HG03159 (cell line): ENCODE measurements at regions not wholly inside any gene's neighbourhood (a gene's known extent, or its start where the extent isn't known, plus 50 kb on each side); places are given as distances from the start of the nearest gene placed in this dataset.
"Not testable (repeated sequence)": the region's sequence is repeated elsewhere in the genome, so short reads cannot be mapped to it uniquely, and the experiment has no call there.

ENCODE experiments used
- ATAC-seq: cut with Tn5 transposase; IDR thresholded peaks from one replicate; pipeline ENCODE4 v1.9.1; 2021; ENCODE audit warnings: mild to moderate bottlenecking, moderate library complexity; ENCODE audit not compliant: unreplicated experiment

DNA sequence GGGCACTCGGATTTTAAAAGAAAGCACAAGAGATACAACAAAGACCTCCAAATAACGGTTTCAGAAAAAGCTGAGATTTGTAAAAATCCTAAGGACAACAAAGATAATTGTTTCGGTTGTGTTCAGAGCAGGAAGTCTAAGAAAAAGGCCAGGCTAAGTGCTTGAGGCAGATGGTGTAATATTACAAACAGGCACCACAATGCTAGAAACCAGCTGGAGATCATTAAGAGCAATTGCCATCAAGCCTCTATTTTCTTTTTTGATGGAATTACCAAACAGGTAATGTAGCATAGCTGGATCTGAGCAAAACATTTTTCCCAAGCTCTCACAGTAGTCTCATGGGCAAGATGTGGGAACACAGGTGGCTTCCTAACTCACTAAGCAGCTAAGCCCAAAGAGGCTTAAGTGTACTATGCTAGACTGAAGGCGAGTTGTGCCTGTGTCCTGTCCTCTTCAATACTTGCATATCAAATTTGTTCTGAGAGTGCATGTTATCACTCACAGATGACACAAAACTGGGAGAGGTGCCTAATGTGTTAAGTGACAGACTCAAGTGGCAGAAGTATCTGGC, 161.6 kb downstream of the GLUL start:
- ATAC-seq: no peak

- no peak for ATAC-seq
Observed at GRCh38 chr1:182229451-182229850, 162.1 kb downstream of the GLUL start.

GRCh38 chr1:182227864-182228547, 163.6 kb downstream of the GLUL start:
- no peak for ATAC-seq

DNA sequence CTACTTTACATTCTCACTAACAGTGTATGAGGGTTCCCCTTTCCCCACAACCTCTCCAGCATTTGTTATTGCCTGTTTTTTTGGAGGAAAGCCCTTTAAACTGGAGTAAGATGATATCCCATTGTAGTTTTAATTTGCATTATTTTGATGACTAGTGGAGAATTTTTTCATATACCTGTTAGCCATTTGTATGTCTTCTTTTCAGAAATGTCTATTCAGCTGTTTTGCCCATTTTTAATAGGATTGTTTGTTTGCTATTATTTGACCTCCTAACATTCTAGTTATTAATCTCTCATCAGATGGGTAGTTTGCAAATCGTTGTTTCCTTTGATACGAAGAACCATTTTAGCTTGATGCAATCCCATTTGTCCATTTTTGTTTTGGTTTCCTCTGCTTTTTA, 165.0 kb downstream of the GLUL start:
- no peak for ATAC-seq

- ATAC-seq: not testable (repeated sequence)
Observed at GRCh38 chr1:182225755-182226154, 164.2 kb upstream of the ZNF648 start.

DNA sequence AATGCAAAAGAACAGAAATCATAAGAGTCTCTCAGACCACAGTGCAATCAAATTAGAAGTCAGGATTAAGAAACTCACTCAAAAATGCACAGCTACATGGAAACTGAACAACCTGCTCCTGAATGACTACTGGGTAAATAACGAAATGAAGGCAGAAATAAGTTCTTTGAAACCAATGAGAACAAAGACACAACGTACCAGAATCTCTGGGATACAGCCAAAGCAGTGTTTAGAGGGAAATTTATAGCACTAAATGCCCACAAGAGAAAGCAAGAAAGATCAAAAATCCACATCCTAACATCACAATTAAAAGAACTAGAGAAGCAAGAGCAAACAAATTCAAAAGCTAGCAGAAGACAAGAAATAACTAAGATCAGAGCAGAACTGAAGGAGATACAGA, 160.5 kb upstream of the ZNF648 start:
- ATAC-seq: not testable (repeated sequence)

DNA sequence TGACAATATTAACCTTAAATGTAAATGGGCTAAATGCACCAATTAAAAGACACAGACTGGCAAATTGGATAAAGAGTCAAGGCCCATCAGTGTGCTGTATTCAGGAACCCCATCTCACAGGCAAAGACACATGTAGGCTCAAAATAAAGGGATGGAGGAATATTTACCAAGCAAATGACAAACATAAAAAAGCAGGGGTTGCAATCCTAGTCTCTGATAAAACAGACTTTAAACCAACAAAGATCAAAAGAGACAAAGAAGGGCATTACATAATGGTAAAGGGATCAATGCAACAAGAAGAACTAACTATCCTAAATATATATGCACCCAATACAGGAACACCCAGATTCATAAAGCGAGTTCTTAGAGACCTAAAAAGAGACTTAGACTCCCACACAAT, 159.9 kb upstream of the ZNF648 start:
- not testable (repeated sequence) for ATAC-seq

DNA sequence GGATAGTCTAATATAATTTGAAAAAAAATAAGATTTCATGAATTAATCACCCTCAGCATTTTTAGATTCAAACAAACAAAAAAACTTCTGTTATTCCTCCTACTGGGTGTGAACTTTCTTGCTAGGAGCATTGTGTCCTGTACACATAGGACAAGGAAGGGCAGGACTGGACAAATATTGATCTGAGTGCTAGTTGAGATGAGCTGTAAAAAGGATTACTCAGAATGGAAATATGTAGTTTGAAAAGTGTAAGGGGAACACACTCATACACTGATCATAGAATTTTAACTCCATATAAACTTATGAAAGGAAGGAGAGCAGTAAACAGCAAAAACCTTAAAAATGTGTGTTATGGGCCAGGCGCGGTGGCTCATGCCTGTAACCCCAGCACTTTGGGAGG, 156.5 kb upstream of the ZNF648 start:
- ATAC-seq: no peak

DNA sequence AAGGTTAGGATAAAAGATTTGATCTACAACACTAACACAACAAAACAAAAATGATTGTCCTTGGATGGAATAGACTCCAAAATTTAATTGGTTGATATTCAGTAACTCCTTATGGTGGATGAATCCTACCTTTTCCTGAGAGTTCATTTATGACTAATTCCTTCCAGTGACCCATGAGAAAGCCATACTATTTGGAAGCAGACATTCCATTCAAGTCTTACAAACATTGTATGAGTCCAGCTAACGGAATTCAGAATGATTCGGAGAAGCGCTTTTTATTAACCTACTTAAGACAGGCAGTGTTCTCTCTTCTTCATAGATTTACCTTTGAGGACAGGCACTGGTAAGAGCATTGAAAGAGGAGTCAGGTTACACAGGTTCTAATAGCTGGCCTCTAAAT, 155.6 kb upstream of the ZNF648 start:
- no peak for ATAC-seq

GRCh38 chr1:182215764-182216163, 154.3 kb upstream of the ZNF648 start:
- no peak for ATAC-seq

DNA sequence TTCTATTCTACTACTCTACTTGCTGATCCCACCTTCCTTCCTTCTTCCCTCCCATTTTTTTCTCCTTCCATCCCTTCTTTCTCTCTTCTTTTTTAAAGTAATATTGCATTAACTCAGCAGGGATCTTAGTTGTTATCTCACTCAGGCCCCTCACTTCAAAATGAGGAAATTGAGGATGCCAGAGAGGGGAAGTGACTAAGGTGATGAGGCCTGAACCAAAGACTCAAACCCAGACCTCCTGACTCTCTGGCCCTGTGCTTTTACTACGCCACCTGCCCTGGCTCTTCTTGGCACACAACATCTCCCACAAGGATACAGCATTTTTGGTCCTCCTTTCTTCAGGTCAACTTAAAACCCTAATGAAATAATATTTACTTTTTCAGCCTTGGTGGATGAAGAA, 151.7 kb upstream of the ZNF648 start:
- no peak for ATAC-seq

DNA sequence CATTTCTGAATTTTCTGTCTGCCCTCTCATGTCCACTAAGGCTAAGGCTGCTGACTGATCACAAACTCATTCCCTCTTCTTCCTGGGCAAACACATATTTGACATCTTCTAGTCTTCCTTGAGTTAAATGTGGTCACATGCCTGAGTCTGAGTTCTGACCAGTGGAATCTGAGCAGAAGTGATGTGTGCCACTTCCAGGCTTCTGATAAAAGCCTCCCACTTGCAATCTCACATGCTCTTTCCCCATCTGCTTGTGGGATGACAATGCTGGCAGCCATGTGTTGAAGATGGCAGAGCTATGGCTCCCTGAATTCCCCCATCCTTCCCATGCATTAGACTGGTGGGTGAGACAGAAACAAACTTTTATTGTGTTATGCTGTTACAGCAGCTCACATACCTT, 149.9 kb upstream of the ZNF648 start:
- no peak for ATAC-seq

DNA sequence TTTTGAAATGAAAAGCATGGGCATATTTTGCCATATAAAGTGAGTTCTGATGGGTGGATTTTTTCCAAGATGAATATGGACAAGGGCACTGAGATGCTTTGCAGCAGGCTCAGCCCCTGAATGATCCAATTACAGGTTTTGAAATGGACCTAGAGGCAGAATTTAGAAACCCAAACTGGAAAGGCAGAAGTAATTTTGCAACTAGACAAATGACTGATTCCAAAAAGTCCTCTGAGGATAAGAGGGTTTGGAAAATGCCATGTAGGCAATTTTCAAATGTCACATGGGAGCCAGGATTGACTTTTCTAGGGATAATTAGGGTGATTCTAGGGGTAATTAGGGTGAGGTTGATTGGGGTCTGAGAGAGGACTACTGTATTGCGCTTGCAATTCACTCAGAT, 148.9 kb upstream of the ZNF648 start:
- no peak for ATAC-seq

DNA sequence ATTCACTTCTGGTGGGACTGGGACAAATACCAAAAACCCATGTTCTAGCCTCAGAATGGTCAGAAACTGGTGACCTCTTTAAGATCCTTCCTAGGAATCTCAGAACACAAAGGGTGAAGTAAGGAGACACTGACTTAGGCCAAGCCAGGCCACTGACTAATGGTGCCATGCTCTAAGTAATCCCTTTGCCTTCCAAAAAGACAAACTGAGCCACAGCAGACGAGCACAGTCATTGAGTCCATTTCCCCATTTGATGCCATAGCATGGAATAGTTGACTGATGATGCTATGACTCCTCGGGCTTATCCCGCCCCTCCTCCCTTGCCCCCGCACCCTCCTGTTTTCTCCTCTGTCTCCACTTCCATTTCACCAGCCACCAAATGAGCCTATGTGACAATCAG, 145.8 kb upstream of the ZNF648 start:
- no peak for ATAC-seq

DNA sequence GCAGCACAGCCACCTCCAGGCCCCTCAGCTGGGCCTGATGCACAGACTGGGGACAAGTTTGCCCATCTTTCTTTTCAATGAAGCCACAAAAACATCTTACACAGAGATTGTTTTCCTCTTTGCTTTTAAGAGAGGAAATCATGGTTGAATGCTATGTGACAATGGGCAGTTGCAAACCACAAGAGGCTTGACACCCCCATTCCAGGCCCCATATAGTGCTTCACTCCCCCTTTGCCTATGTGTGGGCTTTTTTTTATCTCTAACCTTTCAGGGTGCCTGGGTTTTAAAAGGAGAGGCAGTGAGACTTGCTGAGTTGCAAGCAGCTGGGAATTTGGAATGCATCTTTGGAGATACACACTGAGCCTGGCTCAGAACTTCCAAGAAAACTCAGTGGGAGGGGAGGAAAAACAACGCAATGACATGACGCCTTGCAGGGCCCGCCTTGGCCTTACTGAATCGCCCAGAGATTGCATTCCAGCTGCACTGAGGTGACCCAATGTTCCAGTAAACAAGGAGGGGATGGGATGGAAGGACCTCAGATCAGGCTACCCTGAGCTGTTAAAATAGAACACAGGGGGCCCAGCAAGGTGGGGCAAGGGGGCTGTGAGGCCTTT, 145.2 kb upstream of the ZNF648 start:
- no peak for ATAC-seq

- ATAC-seq: no peak
Observed at GRCh38 chr1:182205351-182206022, 144.0 kb upstream of the ZNF648 start.

- ATAC-seq: no peak
Observed at GRCh38 chr1:182203191-182203875, 141.8 kb upstream of the ZNF648 start.

- ATAC-seq: not testable (repeated sequence)
Observed at GRCh38 chr1:182201490-182201889, 140.0 kb upstream of the ZNF648 start.

DNA sequence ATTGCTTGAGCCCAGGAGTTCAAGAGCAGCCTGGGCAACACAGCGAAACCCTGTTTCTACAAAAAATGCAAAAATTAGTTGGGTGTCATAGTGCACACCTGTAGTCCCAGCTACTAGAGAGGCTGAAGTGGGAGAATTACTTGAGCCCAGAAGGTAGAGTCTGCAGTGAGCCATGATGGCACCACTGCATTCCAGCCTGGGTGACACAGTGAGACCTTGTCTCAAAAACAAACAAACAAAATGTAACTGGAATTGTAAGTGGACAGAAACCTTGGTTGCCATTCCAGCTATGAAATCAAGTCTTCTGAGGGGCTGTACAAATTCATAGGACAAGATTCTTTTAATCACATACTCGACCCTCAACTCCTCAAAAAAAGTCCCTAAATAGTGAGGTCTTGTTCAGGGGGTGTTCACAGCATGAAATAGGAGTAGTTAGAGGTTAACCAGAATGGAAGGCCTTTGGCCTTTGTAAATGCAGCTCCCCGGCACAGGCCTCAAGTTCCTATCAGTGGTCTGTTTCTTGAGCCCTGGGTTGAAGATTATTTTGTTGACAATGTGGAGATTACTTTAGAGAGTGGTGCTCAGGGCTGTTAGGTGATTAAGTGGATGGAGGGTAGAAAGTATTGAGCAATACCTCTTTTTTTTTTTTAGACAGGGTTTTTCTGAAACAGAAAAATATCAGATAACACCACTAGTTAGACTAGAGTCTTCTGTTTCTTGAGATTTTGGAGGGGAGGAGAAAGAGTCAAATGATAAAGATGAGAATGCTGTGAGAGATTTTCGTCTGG, 138.7 kb upstream of the ZNF648 start:
- ATAC-seq: no peak

GRCh38 chr1:182198006-182198605, 136.6 kb upstream of the ZNF648 start:
- no peak for ATAC-seq
